Mesendoderm (in vitro differentiated cells): ENCODE measurements at regions not wholly inside any gene's neighbourhood (a gene's known extent, or its start where the extent isn't known, plus 50 kb on each side); places are given as distances from the start of the nearest gene placed in this dataset.

Experiments
- DNase-seq: peaks from one replicate; pipeline ENCODE4 v3.0.0; 2013
- H2AK5ac ChIP-seq: 2 replicates; pipeline ENCODE4 v1.6.1; 2013; ENCODE audit warnings: low read length, inconsistent platforms
- H2BK120ac ChIP-seq: 2 replicates; pipeline ENCODE4 v1.6.1; 2013; ENCODE audit warnings: low read depth, mild to moderate bottlenecking, low read length, moderate library complexity, mixed read lengths
- H2BK15ac ChIP-seq: replicated peaks from 2 replicates; pipeline ENCODE4 v1.6.1; 2013; ENCODE audit warnings: low read depth, mild to moderate bottlenecking, moderate library complexity
- H2BK5ac ChIP-seq: 2 replicates; pipeline ENCODE4 v1.6.1; 2013; ENCODE audit warnings: low read length, inconsistent platforms
- H3K18ac ChIP-seq: 2 replicates; pipeline ENCODE4 v1.6.1; 2013; ENCODE audit warnings: mild to moderate bottlenecking, low read length, mixed read lengths
- H3K23ac ChIP-seq: one replicate; pipeline ENCODE4 v1.6.1; 2013; ENCODE audit warnings: low read length
- H3K27ac ChIP-seq: 2 replicates; pipeline ENCODE4 v1.5.1; 2013; ENCODE audit warnings: low read depth, mild to moderate bottlenecking, inconsistent platforms, low read length, moderate library complexity
- H3K27me3 ChIP-seq: 2 replicates; pipeline ENCODE4 v1.6.1; 2013; ENCODE audit warnings: low read length, control low read depth, mild to moderate bottlenecking, inconsistent platforms; ENCODE audit not compliant: insufficient read depth, poor library complexity
- H3K36me3 ChIP-seq: 2 replicates; pipeline ENCODE4 v1.6.1; 2013; ENCODE audit warnings: low read length, inconsistent platforms; ENCODE audit not compliant: control insufficient read depth, insufficient read depth
- H3K4ac ChIP-seq: one replicate; pipeline ENCODE4 v1.6.1; 2013; ENCODE audit warnings: low read depth, mild to moderate bottlenecking, low read length, moderate library complexity
- H3K4me1 ChIP-seq: 2 replicates; pipeline ENCODE4 v1.6.1; 2013; ENCODE audit warnings: low read depth, low read length, inconsistent platforms; ENCODE audit not compliant: control insufficient read depth
- H3K4me2 ChIP-seq: 2 replicates; pipeline ENCODE4 v1.6.1; 2013; ENCODE audit warnings: low read length
- H3K4me3 ChIP-seq: 2 replicates; pipeline ENCODE4 v1.5.1; 2013; ENCODE audit warnings: mild to moderate bottlenecking, low read length
- H3K56ac ChIP-seq: one replicate; pipeline ENCODE4 v1.6.1; 2013; ENCODE audit warnings: low read length
- H3K79me1 ChIP-seq: 2 replicates; pipeline ENCODE4 v1.6.1; 2013; ENCODE audit warnings: low read length, inconsistent platforms
- H3K79me2 ChIP-seq: 2 replicates; pipeline ENCODE4 v1.6.1; 2013; ENCODE audit warnings: mild to moderate bottlenecking, low read length; ENCODE audit not compliant: control insufficient read depth, insufficient read depth
- H3K9ac ChIP-seq: 2 replicates; pipeline ENCODE4 v1.6.1; 2013; ENCODE audit warnings: low read length, inconsistent platforms
- H4K5ac ChIP-seq: one replicate; pipeline ENCODE4 v1.6.1; 2013; ENCODE audit warnings: low read length
- H4K8ac ChIP-seq: one replicate; pipeline ENCODE4 v1.6.1; 2013; ENCODE audit warnings: low read depth, mild to moderate bottlenecking, control low read depth, low read length, moderate library complexity
- WGBS: extraction: QIAGEN DNeasy Blood & Tissue Kit; methylation state at CpG from one replicate; pipeline ENCODE4 v1.1.7; 2013; ENCODE audit warnings: low lambda C conversion rate, missing lambda C conversion rate; ENCODE audit not compliant: insufficient coverage; ENCODE audit errors: extremely low coverage; 5-methylcytosine and 5-hydroxymethylcytosine counted together

- Histone ChIP-seq H4K5ac (no peak overlapping the region), H3K18ac (no peak overlapping the region), H3K4me1 (no peaks in the 10 kb centered on the region), H3K4ac (no peak overlapping the region), H3K56ac (no peak overlapping the region), H2BK15ac (no peak overlapping the region), H2BK5ac (no peak overlapping the region), H3K36me3 (no peaks in the 10 kb centered on the region), H3K23ac (no peak overlapping the region), H3K4me3 (peak overlapping the region; percentile 16), H3K27me3 (no peaks in the 10 kb centered on the region), H2AK5ac (no peak overlapping the region), H4K8ac (no peak overlapping the region), H3K27ac (no peak overlapping the region), H3K79me2 (no peaks in the 10 kb centered on the region), H3K9ac (no peak overlapping the region), H3K79me1 (no peaks in the 10 kb centered on the region), H3K4me2 (no peak overlapping the region), H2BK120ac (no peak overlapping the region)
- WGBS, result no CpG with 5 or more reads among the region's 1 CpG
- no peak for DNase-seq
Observed at GRCh38 chr20:48057739-48058138, 272.5 kb upstream of the SULF2 start.

- Histone ChIP-seq H4K5ac (no peak overlapping the region), H3K27me3 (no peaks in the 10 kb centered on the region), H3K9ac (no peak overlapping the region), H3K36me3 (no peaks in the 10 kb centered on the region), H2BK5ac (no peak overlapping the region), H3K56ac (no peak overlapping the region), H3K18ac (no peak overlapping the region), H3K79me2 (no peaks in the 10 kb centered on the region), H3K23ac (no peak overlapping the region), H3K4ac (no peak overlapping the region), H2AK5ac (no peak overlapping the region), H3K79me1 (no peaks in the 10 kb centered on the region), H2BK120ac (no peak overlapping the region), H3K4me3 (no peak overlapping the region), H3K4me2 (no peak overlapping the region), H3K4me1 (no peaks in the 10 kb centered on the region), H4K8ac (no peak overlapping the region), H3K27ac (no peak overlapping the region), H2BK15ac (no peak overlapping the region)
- WGBS, result no CpG with 5 or more reads among the region's 6 CpGs
- no peak for DNase-seq
Observed at GRCh38 chr20:48057251-48057650, 272.0 kb upstream of the SULF2 start.

GRCh38 chr20:48056218-48056617 is 270.9 kb upstream of the SULF2 start:
- WGBS, result no CpG with 5 or more reads among the region's 2 CpGs

GRCh38 chr20:48054051-48054450 is 268.8 kb upstream of the SULF2 start:
- Histone ChIP-seq H3K9ac (no peak overlapping the region), H3K56ac (no peak overlapping the region), H3K4me1 (no peaks in the 10 kb centered on the region), H2BK120ac (no peak overlapping the region), H3K79me2 (no peaks in the 10 kb centered on the region), H3K18ac (no peak overlapping the region), H3K4ac (no peak overlapping the region), H3K27ac (no peak overlapping the region), H3K79me1 (no peaks in the 10 kb centered on the region), H3K4me2 (no peak overlapping the region), H3K23ac (no peak overlapping the region), H2BK5ac (no peak overlapping the region), H3K27me3 (no peaks in the 10 kb centered on the region), H3K36me3 (no peaks in the 10 kb centered on the region), H4K5ac (no peak overlapping the region), H2BK15ac (no peak overlapping the region), H3K4me3 (no peak overlapping the region), H2AK5ac (no peak overlapping the region), H4K8ac (no peak overlapping the region)
- peak; percentile 68 for DNase-seq
- WGBS, result no CpG with 5 or more reads among the region's 7 CpGs

More at GRCh38 chr20:48056218-48056617, 270.9 kb upstream of the SULF2 start:
- H2BK120ac ChIP-seq, result no peak overlapping the region
- no peak overlapping the region for H3K23ac ChIP-seq
- H3K79me2 ChIP-seq, result no peaks in the 10 kb centered on the region
- H2AK5ac ChIP-seq, result no peak overlapping the region
- no peaks in the 10 kb centered on the region for H3K36me3 ChIP-seq
- H3K4ac ChIP-seq, result no peak overlapping the region
- H2BK5ac ChIP-seq, result no peak overlapping the region
- H3K4me3 ChIP-seq, result no peak overlapping the region
- H3K9ac ChIP-seq, result no peak overlapping the region
- H3K18ac ChIP-seq, result no peak overlapping the region
- no peak overlapping the region for H2BK15ac ChIP-seq
- H3K79me1 ChIP-seq, result no peaks in the 10 kb centered on the region
- no peak overlapping the region for H3K56ac ChIP-seq
- H4K5ac ChIP-seq, result no peak overlapping the region
- H4K8ac ChIP-seq, result no peak overlapping the region
- no peak overlapping the region for H3K4me2 ChIP-seq
- H3K27ac ChIP-seq, result no peak overlapping the region
- no peaks in the 10 kb centered on the region for H3K4me1 ChIP-seq
- H3K27me3 ChIP-seq, result no peaks in the 10 kb centered on the region
- no peak for DNase-seq

GRCh38 chr20:48052475-48052835 is 267.2 kb upstream of the SULF2 start:
- no peaks in the 10 kb centered on the region for H3K79me1 ChIP-seq
- H3K27me3 ChIP-seq, result no peaks in the 10 kb centered on the region
- H3K56ac ChIP-seq, result no peak overlapping the region
- DNase-seq, result no peak
- H3K23ac ChIP-seq, result no peak overlapping the region
- H3K4me1 ChIP-seq, result no peaks in the 10 kb centered on the region
- no peak overlapping the region for H2BK5ac ChIP-seq
- H2BK15ac ChIP-seq, result no peak overlapping the region
- no peaks in the 10 kb centered on the region for H3K79me2 ChIP-seq
- H3K4ac ChIP-seq, result no peak overlapping the region
- no peak overlapping the region for H2AK5ac ChIP-seq
- H3K36me3 ChIP-seq, result no peaks in the 10 kb centered on the region
- no peak overlapping the region for H3K27ac ChIP-seq
- no peak overlapping the region for H3K9ac ChIP-seq
- no CpG with 5 or more reads among the region's 2 CpGs for WGBS
- H2BK120ac ChIP-seq, result no peak overlapping the region
- H3K4me3 ChIP-seq, result no peak overlapping the region
- no peak overlapping the region for H4K5ac ChIP-seq
- no peak overlapping the region for H3K18ac ChIP-seq
- H3K4me2 ChIP-seq, result no peak overlapping the region
- H4K8ac ChIP-seq, result no peak overlapping the region

- H3K4me2 ChIP-seq, result no peak overlapping the region
- H3K4me3 ChIP-seq, result no peak overlapping the region
- no peak overlapping the region for H3K56ac ChIP-seq
- H2BK120ac ChIP-seq, result no peak overlapping the region
- no peak overlapping the region for H4K5ac ChIP-seq
- H2AK5ac ChIP-seq, result no peak overlapping the region
- DNase-seq, result no peak
- no CpG with 5 or more reads among the region's 3 CpGs for WGBS
- no peaks in the 10 kb centered on the region for H3K27me3 ChIP-seq
- no peak overlapping the region for H3K18ac ChIP-seq
- H3K79me1 ChIP-seq, result no peaks in the 10 kb centered on the region
- H2BK5ac ChIP-seq, result no peak overlapping the region
- H3K4me1 ChIP-seq, result no peaks in the 10 kb centered on the region
- H3K4ac ChIP-seq, result no peak overlapping the region
- H3K36me3 ChIP-seq, result no peaks in the 10 kb centered on the region
- no peaks in the 10 kb centered on the region for H3K79me2 ChIP-seq
- no peak overlapping the region for H3K9ac ChIP-seq
- no peak overlapping the region for H3K23ac ChIP-seq
- no peak overlapping the region for H3K27ac ChIP-seq
- no peak overlapping the region for H2BK15ac ChIP-seq
- H4K8ac ChIP-seq, result no peak overlapping the region
Observed at GRCh38 chr20:48051794-48052474, 266.7 kb upstream of the SULF2 start.
